Breast epithelium (tissue), 3 donors: ENCODE measurements at regions not wholly inside any gene's neighbourhood (a gene's known extent, or its start where the extent isn't known, plus 50 kb on each side); places are given as distances from the start of the nearest gene placed in this dataset.

Source experiments
- CTCF ChIP-seq, 3 donors: fragments of 450-650 bp; IDR thresholded peaks; one replicate each; pipeline ENCODE4 v1.5.1; 2016 to 2017; ENCODE audit warnings: antibody characterized with exemption in 3 of 3, mild to moderate bottlenecking in 3 of 3, moderate library complexity in 3 of 3
- POLR2A ChIP-seq: fragments of 450-650 bp; IDR thresholded peaks from one replicate; pipeline ENCODE4 v1.6.1; 2016; ENCODE audit warnings: antibody characterized with exemption, mild to moderate bottlenecking, moderate library complexity
- POLR2AphosphoS5 ChIP-seq, 3 donors: sonication (generic); formaldehyde crosslinking; IDR thresholded peaks; one replicate each; pipeline ENCODE4 v1.6.1; 2017; ENCODE audit warnings: antibody characterized with exemption in 3 of 3

GRCh38 chr5:24222876-24223275 is 421.9 kb downstream of the CDH10 start:
- TF ChIP-seq CTCF (IDR thresholded peaks at IDR 0.05) = no peak
- no peak for TF ChIP-seq POLR2A
- no peak for TF ChIP-seq POLR2AphosphoS5 (IDR thresholded peaks at IDR 0.05)
